Brain microvascular endothelial cell (primary cell): ENCODE measurements at regions not wholly inside any gene's neighbourhood (a gene's known extent, or its start where the extent isn't known, plus 50 kb on each side); places are given as distances from the start of the nearest gene placed in this dataset.
A peak's percentile ranks its signal among the peaks of the same experiment; 100 is the strongest.

ENCODE experiments used
- DNase-seq: peaks from one replicate; pipeline ENCODE4 v3.0.0-alpha.2; 2020
- H3K27ac ChIP-seq: fragments of 250-450 bp; sonication (Bioruptor Pico); 2 replicates; pipeline ENCODE4 v1.5.1; 2020; ENCODE audit warnings: mild to moderate bottlenecking, moderate library complexity
- H3K27me3 ChIP-seq: fragments of 250-450 bp; sonication (Bioruptor Pico); replicated peaks from 2 replicates; pipeline ENCODE4 v1.5.1; 2020; ENCODE audit warnings: mild to moderate bottlenecking
- H3K36me3 ChIP-seq: fragments of 250-450 bp; sonication (Bioruptor Pico); replicated peaks from 2 replicates; pipeline ENCODE4 v1.5.1; 2020; ENCODE audit warnings: mild to moderate bottlenecking
- H3K4me3 ChIP-seq: 2 replicates; pipeline ENCODE4 v1.5.1; 2011; ENCODE audit warnings: low read depth, mild to moderate bottlenecking, control low read depth, low read length, moderate library complexity
- CTCF ChIP-seq: IDR thresholded peaks from 2 replicates; pipeline ENCODE4 v1.5.1; 2011; ENCODE audit warnings: low read depth, mild to moderate bottlenecking, moderate library complexity, low read length, control low read depth, inconsistent platforms; ENCODE audit errors: missing control alignments
- in situ Hi-C: cut with HindIII; loops from 2 replicates; pipeline ENCODE4 v1.10.0; 2017; ENCODE audit warnings: low sequenced_read_pairs, low pct_ligation_motif_present

DNA sequence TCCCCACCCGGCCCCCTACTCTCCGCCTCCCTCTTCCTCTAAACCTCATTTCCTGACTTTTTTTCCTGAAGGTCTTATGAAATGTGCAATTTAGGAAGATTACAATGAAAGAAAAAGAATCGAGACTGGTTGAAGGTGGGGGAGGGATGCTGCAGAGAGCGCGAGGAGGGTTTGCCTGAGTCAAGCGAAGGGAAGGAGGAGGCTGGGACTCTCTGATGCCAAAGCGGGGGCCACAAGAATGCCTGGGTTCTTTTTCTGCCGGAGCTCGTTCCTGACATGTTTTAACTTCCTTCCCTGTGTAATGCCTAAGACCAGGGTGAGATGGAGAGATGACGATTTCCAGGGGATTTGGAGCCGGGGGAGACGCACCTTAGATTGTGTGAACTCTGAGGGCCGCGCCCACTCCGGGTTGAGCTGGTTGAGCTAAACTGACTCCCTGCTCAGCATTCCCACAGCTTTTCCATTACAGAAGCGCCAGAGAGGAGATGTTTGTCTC is 270.5 kb upstream of the SORL1-AS1 start:
- DNase-seq = peak; percentile 3
- no peaks in the 10 kb centered on the region for H3K27me3 ChIP-seq
- H3K36me3 ChIP-seq = no peaks in the 10 kb centered on the region
- peak overlapping the region; percentile 52 for H3K4me3 ChIP-seq
- H3K27ac ChIP-seq = no peak overlapping the region
- no peak for TF ChIP-seq CTCF
- in situ Hi-C loops = no loop called here

GRCh38 chr11:121722431-121723245 is 269.9 kb upstream of the SORL1-AS1 start:
- H3K27ac ChIP-seq = peak overlapping the region; percentile 28
- peak overlapping the region; percentile 52 for H3K4me3 ChIP-seq
- in situ Hi-C loops = no loop called here
- H3K27me3 ChIP-seq = no peaks in the 10 kb centered on the region
- H3K36me3 ChIP-seq = no peaks in the 10 kb centered on the region
- TF ChIP-seq CTCF = peak; percentile 42
- peak; percentile 84 for DNase-seq

- DNase-seq = no peak
- Histone ChIP-seq H3K27ac (peak overlapping the region; percentile 28), H3K27me3 (no peaks in the 10 kb centered on the region), H3K4me3 (peak overlapping the region; percentile 52), H3K36me3 (no peaks in the 10 kb centered on the region)
- in situ Hi-C loops = no loop called here
- TF ChIP-seq CTCF = no peak
Observed at GRCh38 chr11:121721961-121722360, 269.2 kb upstream of the SORL1-AS1 start.

- in situ Hi-C loops = no loop called here
- no peak for TF ChIP-seq CTCF
- Histone ChIP-seq H3K27ac (no peak overlapping the region), H3K36me3 (no peaks in the 10 kb centered on the region), H3K27me3 (no peaks in the 10 kb centered on the region), H3K4me3 (no peak overlapping the region)
- DNase-seq = no peak
Observed at GRCh38 chr11:121721448-121721847, 268.7 kb upstream of the SORL1-AS1 start.

- no peaks in the 10 kb centered on the region for H3K36me3 ChIP-seq
- TF ChIP-seq CTCF = no peak
- no peak for DNase-seq
- H3K4me3 ChIP-seq = no peak overlapping the region
- no peak overlapping the region for H3K27ac ChIP-seq
- no peaks in the 10 kb centered on the region for H3K27me3 ChIP-seq
- in situ Hi-C loops = no loop called here
Observed at GRCh38 chr11:121717296-121717695, 264.5 kb upstream of the SORL1-AS1 start.

- DNase-seq = peak; percentile 8
- H3K4me3 ChIP-seq = no peak overlapping the region
- in situ Hi-C loops = no loop called here
- H3K36me3 ChIP-seq = no peaks in the 10 kb centered on the region
- H3K27me3 ChIP-seq = no peaks in the 10 kb centered on the region
- no peak overlapping the region for H3K27ac ChIP-seq
- peak; percentile 12 for TF ChIP-seq CTCF
Observed at GRCh38 chr11:121716060-121716459, 263.3 kb upstream of the SORL1-AS1 start.
